GM19463 (cell line): ENCODE measurements at regions not wholly inside any gene's neighbourhood (a gene's known extent, or its start where the extent isn't known, plus 50 kb on each side); places are given as distances from the start of the nearest gene placed in this dataset.
"Not testable (repeated sequence)": the region's sequence is repeated elsewhere in the genome, so short reads cannot be mapped to it uniquely, and the experiment has no call there.

Experiments
- ATAC-seq: cut with Tn5 transposase; IDR thresholded peaks from one replicate; pipeline ENCODE4 v1.9.1; 2021; ENCODE audit warnings: mild to moderate bottlenecking, moderate library complexity; ENCODE audit not compliant: unreplicated experiment

DNA sequence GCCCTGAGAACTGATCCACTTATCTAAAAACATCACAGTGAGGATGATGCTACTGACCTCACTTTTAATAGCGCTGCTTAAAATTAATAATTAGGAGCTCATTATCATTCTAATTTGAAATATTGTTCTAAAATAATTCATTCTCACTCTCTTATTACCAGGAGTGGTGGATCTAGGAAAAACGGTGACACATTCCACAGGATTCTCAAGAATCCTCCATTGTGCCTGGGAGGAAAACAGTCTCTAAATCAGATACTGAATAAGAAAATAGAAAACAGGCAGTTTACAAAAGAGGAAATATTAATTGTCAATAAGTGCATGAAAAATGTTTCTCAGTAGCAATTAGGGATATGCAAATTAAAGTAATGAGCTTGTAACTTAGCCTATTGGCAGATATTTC lies 187.4 kb downstream of the TENT5A start:
- no peak for ATAC-seq

DNA sequence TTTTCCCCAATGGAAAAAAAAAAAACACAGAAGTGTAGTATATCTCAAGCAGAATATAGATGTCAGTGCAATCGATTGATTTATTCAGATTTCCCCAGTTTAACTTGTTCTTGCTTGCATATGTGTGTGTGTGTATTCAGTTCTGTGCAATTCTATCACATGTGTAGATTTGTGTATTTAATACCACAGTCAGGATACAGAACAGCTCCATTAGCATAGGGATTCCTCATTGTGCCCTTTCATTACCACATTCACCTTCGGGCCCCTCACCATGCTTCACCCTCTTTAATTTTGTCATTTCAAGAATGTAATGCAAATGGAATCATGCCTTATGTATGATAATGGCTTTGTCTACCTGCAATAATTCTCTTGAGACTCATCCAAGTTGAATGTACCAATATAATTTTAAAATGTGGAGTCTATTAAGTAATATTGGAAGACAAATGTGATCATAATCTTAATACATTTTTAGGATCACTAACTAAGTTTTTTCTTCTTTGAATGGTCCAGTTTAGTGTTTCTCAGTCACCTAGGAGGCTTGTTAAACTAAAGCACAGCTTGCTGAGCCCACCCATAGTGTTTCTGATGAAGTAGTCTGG lies 187.9 kb downstream of the TENT5A start:
- ATAC-seq = no peak

DNA sequence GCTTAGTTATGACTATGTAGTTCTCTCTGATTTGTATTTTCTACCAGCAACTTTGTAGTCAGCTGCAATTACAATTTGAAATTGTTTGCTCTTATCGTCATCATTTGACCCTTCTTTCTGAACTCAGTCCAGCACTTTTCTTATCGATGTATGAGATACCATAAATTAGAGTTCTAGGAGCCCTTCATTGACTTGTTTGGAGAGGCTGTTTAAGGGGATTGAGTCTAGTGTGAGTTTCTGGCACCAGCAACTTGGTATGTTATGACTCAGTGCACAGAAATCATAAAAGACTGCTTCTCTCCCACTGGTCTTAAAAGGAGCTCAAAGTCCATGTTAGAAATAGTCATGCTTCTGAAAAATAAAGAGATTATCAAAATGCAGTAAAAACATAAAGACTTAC lies 190.3 kb downstream of the TENT5A start:
- ATAC-seq = no peak

DNA sequence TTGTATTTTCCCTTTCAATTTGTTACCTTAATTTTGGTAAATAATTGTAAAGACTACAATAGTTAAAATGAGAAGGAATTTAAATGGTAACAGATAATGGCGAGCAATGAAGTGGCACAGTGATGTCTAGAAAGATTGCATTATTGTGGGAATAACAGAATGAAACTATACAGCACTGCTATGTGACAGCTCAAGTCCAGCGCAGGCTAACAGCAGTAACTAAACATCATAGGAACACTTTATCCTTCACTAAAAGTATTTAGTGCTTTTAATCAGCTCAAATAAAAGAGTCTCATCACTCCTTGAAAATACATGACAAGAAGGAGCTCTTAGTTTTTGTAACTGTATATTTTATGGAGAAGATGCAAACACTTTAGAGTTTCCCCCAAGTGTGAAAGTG lies 190.8 kb downstream of the TENT5A start:
- no peak for ATAC-seq

DNA sequence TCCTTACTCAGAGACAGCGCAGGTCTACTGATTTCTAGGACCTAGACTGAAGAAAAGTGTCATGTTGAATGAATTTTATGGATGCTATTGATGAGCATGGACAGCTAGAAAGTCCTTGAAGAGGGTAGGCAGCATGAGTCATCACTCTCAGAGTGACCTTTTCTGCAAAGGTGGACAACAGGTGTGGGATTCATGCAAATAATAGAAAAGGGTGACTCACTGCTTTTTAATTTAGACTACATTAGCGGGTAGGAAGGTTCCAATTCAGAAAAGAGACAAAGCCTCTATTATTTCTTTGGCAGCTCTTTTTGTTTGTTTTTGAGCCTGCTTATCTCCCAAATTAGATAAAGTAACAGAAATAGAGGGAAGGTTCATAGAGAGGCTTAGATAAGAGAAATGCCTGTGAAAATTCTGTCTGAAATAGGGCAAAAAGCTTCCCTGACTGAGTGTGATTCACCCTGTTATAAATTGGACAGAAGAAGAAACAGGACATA lies 191.4 kb downstream of the TENT5A start:
- ATAC-seq = no peak

DNA sequence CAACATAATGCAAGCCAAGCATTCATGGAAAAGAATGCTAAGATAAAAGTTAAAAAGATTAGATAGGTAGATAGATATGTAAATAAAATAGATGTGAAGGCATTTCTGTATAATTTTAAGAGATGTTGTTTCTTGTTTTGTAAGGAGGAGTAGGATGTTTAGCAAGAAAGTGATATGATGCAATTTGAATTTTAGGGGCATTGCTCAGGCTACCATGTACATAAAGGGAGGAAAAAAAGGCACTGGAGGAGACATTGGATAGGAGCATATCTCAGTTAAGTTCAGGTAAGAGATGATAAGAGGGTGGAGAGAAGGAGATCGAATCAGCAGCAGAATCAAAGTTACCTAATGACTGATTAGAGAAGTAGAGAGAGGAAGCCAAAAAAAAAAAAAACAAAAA lies 194.7 kb downstream of the TENT5A start:
- ATAC-seq = no peak

DNA sequence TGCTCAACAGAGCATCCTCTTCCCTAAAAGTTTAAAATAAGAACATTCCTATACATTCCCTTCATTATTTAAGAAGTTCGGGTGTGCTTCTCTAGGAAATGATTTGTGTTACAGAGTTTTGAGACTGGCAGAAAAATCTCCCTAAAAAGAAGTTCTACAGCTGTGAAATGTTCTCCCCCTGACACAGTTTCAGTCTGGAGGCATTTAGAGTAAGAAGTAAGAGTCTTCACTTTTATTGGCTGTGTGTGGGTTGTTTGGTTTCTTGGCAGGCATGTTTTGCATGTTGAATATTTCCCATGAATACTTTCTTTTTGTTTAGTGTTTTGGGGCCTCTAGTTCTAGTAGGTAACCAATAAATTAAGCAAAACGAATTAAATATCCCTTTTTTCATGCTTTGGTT lies 195.9 kb downstream of the TENT5A start:
- ATAC-seq = no peak

DNA sequence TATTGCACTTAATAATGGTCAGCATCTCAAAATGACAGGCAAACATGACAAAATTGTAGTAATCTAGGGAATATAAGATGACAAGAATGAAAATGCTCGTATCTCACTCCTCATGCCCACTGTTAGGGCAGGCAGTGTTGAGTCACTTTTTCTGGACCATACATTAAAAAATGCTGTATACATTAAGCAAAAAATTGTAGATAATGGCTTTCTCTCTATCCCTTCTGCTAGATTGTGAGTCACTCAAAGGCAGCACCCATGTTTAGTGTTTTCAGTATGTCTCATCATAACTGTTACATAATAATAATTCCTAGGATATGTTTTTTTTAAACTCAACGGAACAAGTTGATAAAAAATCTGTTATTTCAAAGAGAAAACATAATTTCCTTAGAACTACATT lies 199.3 kb downstream of the TENT5A start:
- ATAC-seq = no peak

DNA sequence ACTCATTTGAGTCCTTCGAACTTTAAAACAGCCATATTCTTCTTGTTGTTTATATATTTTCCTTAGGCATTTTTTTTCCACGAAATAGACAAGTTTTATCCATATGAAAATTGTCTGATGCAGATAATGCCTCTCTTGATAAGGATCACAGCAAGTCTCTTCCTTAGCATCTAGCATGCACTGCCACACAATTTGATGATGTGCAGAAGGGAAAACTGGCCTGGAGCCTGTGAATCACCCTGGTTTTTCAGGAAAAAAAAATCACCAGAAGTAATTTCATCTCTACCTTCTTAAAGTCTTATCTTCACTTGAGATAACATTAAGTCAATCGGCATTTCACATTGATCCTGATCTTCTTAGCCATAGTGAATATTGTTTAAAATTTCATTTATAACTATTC lies 199.8 kb downstream of the TENT5A start:
- ATAC-seq = no peak

DNA sequence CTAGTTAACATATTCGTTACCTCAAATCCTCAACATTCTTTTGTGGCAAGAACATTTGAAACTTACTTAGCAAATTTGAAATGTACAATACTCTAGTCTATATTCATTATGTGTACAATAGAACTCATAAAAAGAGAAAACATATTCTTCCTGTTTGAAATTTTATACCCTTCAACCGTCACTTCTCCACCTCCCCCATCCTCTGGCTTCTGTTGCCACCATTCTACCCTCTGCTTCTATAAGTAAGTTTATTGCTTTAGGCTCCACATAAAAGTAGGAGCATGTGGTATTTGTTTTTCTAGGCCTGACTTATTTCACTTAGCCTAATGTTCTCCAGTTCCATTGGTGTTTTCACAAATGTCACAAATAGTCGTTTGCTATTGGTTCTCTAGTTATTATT lies 205.3 kb downstream of the TENT5A start:
- no peak for ATAC-seq

DNA sequence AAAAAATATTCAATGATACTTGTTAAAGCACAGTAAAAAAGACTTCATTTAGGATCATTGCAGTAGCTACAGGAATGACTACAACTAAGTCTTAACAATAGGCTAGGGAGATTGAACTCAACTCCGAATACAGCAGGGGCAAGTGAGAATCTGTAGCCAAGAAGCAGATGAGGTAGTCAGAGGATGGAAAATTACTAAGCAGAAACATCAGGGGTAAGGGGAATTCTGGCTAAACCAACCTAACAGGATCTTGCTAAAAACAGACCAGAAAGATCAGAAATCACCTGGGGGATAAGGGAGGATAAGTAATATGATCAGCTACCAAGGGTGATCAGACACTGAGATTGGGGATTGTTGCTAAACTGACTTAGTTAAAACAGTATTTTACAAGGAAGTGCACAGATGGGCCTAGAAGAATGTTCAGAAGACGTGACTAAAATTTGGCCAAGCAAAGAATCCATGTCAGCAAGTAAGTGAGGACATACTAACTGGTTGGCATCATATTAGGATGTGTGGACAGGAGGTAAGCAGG lies 217.5 kb downstream of the TENT5A start:
- no peak for ATAC-seq

DNA sequence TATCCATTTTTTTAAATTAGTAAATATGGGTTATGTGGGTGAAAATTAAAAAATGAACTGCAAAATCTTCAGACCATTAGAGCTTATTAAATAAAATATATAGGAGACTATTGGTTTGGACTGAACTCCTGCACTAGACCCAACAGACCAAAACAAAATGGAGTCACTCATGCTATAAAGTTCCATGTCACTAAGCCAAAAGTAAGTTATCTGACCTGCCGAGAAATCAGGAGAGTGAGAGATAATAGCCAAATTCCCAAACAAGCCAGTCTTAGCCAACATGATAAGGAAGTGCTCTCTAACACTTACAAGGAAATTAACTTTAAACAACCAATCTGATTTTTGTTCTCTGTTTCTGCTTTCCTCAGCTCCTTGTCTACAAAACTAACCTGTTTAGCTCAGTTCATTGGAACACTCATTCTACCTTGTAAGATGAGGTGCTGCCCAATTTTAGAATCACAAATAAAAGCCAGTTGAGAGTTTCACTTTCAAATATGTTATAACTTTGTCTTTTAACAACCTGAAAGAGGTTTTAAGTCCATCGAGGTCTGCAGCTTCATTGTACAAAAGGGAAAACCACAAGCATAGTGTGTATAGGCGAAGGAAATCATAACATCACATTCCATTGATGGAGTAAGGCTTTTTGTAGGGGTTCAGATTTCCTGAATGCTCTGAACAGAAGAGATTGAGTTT lies 220.5 kb downstream of the TENT5A start:
- ATAC-seq = no peak

DNA sequence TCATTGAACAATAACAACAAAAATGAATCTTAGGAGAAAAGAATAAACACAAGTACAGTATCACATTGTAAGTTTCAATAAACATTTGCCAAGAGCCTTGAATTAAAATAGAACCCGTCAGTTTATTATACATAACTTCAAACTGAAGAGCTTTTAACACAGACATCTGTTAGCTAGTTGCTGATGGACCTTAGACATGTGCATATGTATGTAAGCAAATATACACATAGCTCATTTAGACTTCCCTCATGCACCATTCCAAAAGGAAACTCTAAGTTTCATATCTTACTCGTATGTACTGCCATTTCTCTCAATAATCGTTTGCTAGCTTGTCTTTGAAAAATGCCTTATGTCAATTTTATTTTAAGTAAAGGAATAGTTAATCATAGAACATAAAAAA lies 235.0 kb downstream of the TENT5A start:
- no peak for ATAC-seq

DNA sequence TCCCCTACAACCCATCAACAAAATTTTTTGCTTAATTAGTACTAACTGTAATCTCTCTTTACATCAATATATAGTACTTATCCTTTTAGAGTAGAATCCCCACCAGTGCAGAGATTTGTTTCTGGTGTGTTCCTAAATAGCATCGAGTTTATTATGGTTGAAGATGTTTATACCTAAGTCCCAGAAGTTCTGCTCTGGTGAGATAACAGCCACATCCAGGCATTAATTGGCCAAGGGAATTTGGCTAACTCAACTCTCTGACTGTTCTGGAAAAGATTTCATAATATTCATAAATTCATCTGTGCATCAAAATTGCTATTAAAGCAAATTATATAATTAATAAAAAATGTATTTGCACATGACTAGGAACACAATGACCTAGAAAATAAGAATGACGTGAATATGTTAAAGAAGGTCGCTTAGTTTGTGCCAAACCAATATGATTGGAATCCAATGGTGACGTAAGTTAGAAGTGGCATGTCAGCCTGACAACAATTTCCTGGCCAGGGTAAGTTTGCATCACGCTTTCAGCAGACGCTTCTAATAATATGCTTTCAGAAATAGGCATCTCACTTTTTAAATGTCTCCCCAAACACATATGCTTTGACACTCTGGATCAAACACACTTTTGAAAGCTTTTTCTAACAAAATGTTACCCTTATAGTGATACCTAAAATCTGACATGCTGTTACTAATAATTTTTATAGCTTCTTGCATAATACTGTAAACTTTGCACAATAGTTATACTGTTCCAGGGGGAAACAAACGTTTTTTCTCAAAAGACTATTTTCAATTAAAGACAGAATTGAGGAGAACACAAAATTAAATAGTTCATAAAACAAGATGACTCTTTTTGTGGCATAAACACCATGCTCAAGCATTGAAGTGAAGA lies 236.7 kb downstream of the TENT5A start:
- no peak for ATAC-seq

DNA sequence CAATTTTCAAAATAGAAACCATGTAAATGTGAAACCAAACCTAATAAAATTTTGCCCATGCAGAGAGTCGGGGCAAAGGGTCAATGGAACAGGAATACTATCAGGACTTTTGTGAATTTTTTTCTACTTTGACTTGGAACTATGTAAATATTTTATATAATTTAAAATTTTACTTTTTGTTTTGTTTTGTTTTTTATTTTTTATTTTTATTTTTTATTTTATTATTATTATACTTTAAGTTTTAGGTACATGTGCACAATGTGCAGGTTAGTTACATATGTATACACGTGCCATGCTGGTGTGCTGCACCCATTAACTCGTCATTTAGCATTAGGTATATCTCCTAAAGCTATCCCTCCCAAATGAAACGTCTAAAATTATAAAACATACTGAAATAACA lies 238.3 kb downstream of the TENT5A start:
- not testable (repeated sequence) for ATAC-seq

DNA sequence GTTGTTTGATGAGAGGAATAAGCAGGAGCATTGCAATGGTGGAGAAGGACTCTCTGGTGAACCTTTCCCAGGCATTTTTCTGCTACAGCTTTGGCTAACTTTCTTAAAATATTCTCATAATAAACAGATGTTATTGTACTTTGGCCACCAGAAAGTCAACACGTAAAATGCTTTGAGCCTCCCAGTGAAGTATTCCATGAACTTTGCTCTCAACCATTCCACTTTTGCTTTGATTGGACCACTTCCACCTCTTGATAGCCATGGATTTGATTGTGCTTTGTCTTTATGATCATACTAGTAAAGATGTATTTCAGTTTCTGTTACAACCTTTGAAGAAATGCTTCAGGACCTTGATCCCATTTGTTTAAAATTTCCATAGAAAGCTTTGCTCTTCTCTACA lies 241.1 kb downstream of the TENT5A start:
- ATAC-seq = no peak

DNA sequence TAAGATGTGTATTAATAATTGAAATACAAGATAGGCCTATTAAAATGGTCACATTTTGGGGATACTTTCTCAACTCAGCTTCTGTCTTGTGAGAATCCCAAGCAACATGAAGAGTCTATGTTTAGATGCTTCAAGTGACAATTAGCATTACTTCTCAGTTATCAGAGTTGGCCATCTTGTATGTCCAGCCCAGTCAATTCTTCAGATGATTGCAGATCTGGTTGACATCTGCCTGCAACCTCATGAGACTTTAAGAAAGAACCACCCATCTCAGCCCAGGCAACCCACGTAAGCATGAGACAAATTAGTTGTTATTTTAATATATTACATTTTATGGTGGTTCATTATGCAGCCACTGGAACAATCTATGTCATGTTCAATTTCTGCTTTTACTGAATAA lies 256.5 kb downstream of the TENT5A start:
- ATAC-seq = no peak

DNA sequence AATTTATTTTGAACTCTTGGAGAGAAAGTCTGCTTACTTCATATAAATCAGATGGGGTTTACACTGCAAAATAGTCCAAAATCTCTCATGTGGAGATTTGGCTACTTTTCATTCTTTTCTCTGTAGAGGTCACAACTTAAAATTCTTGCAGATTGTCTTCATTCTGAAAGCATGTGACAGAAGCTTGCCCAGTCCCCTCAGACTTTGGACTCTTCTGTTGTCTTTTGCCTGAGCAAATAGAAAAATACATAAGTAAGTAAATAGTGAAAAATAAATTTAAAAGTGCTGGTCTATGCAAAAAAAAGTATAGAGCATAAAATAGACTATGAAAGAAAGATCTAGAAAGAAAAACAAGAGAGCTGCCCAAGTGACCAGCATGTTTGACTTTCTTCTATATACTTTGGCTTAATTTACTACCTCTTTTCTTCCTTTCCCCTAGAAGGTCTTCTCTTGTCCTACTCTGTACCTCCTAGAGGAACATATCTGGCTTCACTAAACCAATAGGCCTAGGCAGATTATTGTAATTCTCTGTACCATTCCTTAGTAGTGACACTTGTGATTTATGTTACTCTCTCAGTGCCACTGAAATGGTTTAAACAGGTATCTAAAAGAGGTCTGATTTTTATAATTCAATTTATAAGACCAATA lies 260.9 kb downstream of the TENT5A start:
- ATAC-seq = no peak

DNA sequence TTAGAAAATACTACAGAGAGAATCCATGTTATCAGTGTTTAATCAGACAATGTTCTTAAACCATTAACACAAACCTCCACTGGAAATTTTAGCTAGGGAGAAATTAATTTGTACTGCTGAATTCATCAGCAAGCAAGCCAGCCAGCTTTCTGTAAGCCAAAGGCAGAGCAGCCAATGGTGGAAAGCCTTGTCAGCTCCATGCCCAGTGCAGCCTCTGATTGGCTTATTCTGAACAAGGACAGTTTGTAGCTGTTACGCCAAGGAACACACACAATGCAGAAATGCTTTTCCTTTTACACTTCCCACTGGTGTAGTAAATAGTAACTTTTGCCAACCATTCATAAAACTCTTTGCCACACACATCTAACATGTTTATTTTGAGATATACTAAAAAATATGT lies 265.0 kb downstream of the TENT5A start:
- ATAC-seq = no peak

DNA sequence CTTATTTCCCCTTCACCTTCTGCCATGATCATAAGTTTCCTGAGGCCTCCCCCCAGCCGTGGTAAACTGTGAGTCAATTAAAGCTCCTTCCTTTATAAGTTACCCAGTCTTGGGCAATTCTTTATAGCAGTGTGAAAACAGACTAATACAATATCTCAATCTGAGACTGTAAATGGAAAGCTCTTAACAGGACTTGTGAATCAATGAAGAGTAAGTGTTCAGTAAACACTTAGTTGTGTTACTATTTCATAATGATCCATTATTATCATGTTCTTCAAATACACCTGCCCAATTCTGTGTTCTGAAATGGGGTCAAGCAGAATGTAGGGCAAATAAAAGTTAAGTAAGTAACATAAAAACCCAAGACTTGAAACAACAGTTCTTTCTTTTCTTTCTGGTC lies 266.2 kb downstream of the TENT5A start:
- ATAC-seq = no peak

DNA sequence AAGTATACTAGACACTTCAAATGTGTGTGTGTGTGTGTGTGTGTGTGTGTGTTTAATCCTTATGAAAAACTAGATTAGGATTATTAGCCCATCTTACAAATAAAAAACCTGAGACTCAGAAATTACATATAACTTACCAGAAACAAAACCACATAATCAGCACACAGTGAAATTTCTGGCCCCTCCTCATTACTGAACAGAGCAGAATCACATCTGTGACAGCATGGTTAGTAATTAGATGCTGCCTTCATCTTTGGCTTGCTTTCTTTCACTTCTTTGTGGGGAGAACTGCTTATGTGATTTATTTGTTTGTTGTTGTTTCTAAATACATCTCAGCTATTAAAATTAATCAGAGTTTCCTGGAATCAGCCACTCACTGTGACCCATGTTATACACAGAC lies 267.1 kb downstream of the TENT5A start:
- no peak for ATAC-seq
